ENCODE measurements at regions not wholly inside any gene's neighbourhood (a gene's known extent, or its start where the extent isn't known, plus 50 kb on each side); places are given as distances from the start of the nearest gene placed in this dataset.

DNA sequence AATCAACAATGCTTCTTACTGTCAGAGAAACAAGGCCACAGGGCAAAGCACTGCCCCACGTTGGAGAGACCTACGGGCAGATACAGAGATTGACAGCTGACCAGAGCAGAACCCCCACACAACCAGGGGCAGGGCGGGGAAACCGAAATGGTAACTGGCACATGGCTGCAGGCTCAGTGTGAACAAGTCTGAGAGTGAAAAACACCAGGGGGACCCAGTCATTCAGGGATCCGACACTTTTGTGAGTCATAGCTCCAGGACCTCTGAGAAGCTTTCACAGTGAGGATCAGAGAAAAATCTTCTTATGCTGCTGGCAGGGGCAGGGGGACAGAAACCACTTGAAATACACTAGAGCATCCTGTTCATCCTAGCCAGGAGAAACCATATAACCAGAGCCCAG is 254.2 kb downstream of the C6orf118 start:
- Histone ChIP-seq H3K4me3 (no peak overlapping the region), H3K9me3 (ENCODE audit: low read depth, low read length) (no peaks in the 10 kb centered on the region), H3K9ac (ENCODE audit: insufficient read length) (no peak overlapping the region), H3K27ac (no peak overlapping the region), H3K36me3 (ENCODE audit: insufficient read depth, low read length) (no peaks in the 10 kb centered on the region)
- TF ChIP-seq EZH2 (IDR thresholded peaks at IDR 0.05) (no peak), FOXP2 (optimal IDR thresholded peaks at IDR 0.05; ENCODE audit: control extremely low read depth, extremely low read length, insufficient read depth) (no peak), POLR2AphosphoS5 (IDR thresholded peaks at IDR 0.05; ENCODE audit: borderline replicate concordance, low read depth, low read length) (no peak)
- no peak for DNase-seq (ENCODE audit: low read depth, low spot score)

DNA sequence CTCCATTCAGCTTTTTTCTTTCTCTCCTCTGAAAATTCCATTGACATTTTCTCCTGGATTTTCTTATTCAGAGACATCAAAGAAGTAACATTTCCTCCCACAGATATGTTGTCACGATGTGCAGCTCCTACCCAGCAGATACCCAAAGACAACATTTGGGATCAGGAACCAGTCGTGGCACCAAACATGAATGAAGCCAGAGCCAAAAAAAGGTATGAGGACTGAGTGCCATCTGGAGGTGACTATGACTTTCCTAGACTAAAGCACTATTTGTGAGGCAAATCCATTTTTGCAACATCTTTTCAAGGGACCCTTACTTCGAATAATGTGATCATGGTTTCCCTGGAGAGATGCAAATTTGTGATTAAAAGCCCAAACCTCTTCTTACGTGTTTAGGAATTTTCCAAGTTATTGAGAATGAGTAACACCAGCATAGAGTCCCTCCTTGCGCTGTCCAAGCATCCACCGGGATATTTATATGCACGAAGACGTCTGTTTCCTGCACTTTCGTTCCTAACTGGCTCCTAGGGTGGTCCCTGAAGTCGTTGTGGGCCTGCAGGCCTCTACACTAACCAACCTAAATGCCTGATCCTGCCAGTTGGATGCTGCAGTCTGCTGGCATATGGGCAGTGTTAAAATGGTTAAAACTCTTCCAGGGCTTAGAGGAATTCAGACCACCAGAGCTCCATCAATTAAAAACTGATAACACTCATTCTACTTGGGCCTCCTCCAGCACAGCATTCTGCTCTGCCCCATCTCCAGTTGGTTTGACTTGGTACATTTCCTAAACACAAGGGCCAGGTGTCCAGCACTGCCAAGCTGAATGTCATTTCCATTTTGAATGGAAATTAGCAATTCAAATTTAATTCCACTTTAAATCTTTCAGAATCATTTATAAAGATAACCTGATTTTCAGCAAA is 256.6 kb downstream of the C6orf118 start:
- Histone ChIP-seq H3K36me3 (ENCODE audit: insufficient read depth, low read length) (no peaks in the 10 kb centered on the region), H3K9me3 (ENCODE audit: low read depth, low read length) (no peaks in the 10 kb centered on the region), H3K27ac (no peak overlapping the region), H3K9ac (ENCODE audit: insufficient read length) (no peak overlapping the region), H3K4me3 (no peak overlapping the region)
- no peak for DNase-seq (ENCODE audit: low read depth, low spot score)
- TF ChIP-seq FOXP2 (optimal IDR thresholded peaks at IDR 0.05; ENCODE audit: control extremely low read depth, extremely low read length, insufficient read depth) (no peak), POLR2AphosphoS5 (IDR thresholded peaks at IDR 0.05; ENCODE audit: borderline replicate concordance, low read depth, low read length) (no peak), EZH2 (IDR thresholded peaks at IDR 0.05) (no peak)

DNA sequence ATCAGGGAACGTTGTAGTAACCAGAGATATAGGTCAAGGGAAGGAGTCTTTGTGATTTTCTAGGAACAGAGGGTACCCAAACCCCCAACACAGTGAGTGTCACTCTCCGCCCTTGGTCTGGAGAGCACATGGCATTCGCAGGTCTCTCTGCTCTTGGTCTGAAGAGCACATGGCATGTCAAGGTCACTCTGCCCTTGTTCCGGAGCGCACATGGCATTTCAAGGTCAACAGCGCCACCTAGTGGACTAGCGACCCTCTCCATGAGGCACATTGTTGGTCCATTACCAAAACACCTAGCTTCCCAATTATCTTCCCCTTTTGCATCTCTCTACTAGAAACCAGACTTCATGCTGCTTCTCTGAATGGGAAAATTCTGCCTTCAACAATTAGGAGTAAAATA is 260.0 kb downstream of the C6orf118 start:
- Histone ChIP-seq H3K4me3 (no peak overlapping the region), H3K9me3 (ENCODE audit: low read depth, low read length) (no peaks in the 10 kb centered on the region), H3K27ac (no peak overlapping the region), H3K36me3 (ENCODE audit: insufficient read depth, low read length) (no peaks in the 10 kb centered on the region), H3K9ac (ENCODE audit: insufficient read length) (no peak overlapping the region)
- DNase-seq (ENCODE audit: low read depth, low spot score) = peak; percentile 3
- TF ChIP-seq FOXP2 (optimal IDR thresholded peaks at IDR 0.05; ENCODE audit: control extremely low read depth, extremely low read length, insufficient read depth) (no peak), EZH2 (IDR thresholded peaks at IDR 0.05) (no peak), POLR2AphosphoS5 (IDR thresholded peaks at IDR 0.05; ENCODE audit: borderline replicate concordance, low read depth, low read length) (no peak)

DNA sequence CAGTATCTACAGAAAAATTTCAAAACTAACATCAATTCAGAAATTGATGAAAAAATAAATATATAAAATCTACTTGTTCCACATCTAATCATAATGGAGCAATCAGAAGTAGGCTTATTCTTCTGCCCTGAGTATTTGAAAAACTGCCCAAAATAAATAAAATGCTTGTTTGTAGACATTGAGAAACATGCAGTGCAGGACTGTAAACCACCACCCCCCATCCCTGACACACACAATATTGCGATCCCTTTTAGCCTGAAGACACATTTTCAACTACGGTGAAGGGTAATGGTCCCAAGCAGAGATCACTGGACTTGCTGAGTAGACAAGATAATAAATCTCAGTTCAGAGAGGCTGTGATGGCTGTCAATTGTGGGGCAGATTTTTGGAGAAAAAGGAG is 261.5 kb downstream of the C6orf118 start:
- Histone ChIP-seq H3K27ac (no peak overlapping the region), H3K4me3 (no peak overlapping the region), H3K9me3 (ENCODE audit: low read depth, low read length) (no peaks in the 10 kb centered on the region), H3K36me3 (ENCODE audit: insufficient read depth, low read length) (no peaks in the 10 kb centered on the region), H3K9ac (ENCODE audit: insufficient read length) (no peak overlapping the region)
- TF ChIP-seq FOXP2 (optimal IDR thresholded peaks at IDR 0.05; ENCODE audit: control extremely low read depth, extremely low read length, insufficient read depth) (no peak), EZH2 (IDR thresholded peaks at IDR 0.05) (no peak), POLR2AphosphoS5 (IDR thresholded peaks at IDR 0.05; ENCODE audit: borderline replicate concordance, low read depth, low read length) (no peak)
- no peak for DNase-seq (ENCODE audit: low read depth, low spot score)

DNA sequence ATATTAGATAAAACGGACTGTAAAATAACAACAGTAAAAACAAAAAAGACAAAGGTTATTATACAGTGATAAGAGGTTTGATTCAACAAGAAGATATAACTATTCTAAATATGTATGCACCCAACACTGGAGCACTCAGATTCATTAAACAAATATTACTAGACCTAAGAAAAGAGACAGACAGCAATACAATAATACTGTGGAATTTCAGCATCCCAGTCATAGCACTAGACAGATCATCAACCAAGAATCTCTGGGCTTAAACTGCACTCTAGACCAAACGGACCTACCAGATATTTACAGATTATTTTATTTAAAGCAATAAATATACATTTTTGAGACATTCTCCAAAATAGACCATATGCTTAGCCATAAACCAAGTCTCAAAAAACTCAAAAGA is 263.8 kb downstream of the C6orf118 start:
- H3K9ac ChIP-seq (ENCODE audit: insufficient read length) = no peak overlapping the region
- DNase-seq (ENCODE audit: low read depth, low spot score) = no peak
- H3K9me3 ChIP-seq (ENCODE audit: low read depth, low read length) = no peaks in the 10 kb centered on the region
- no peak for TF ChIP-seq FOXP2 (optimal IDR thresholded peaks at IDR 0.05; ENCODE audit: control extremely low read depth, extremely low read length, insufficient read depth)
- no peak for TF ChIP-seq EZH2 (IDR thresholded peaks at IDR 0.05)
- no peak for TF ChIP-seq POLR2AphosphoS5 (IDR thresholded peaks at IDR 0.05; ENCODE audit: borderline replicate concordance, low read depth, low read length)
- H3K4me3 ChIP-seq = no peak overlapping the region
- H3K27ac ChIP-seq = no peak overlapping the region
- H3K36me3 ChIP-seq (ENCODE audit: insufficient read depth, low read length) = no peaks in the 10 kb centered on the region

DNA sequence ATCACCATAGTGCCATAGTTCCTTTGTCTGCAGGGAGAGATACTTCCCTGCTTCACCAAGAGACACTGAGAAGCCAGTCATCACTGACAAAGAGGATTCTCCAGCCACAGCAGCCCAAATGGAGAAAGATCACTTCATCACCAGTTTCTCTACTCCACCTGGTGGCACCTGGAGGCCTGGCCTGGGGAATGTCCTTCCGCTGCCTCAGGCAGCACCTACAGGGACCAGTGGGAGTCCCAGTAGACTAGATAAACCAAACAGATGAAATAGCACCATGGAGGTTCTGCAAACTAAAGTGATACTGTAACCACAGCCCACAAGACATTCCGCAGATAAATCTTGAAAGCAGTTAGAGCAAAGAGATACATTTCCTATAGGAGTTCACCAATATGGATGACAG is 266.5 kb downstream of the C6orf118 start:
- no peak overlapping the region for H3K4me3 ChIP-seq
- no peaks in the 10 kb centered on the region for H3K36me3 ChIP-seq (ENCODE audit: insufficient read depth, low read length)
- no peaks in the 10 kb centered on the region for H3K9me3 ChIP-seq (ENCODE audit: low read depth, low read length)
- no peak for DNase-seq (ENCODE audit: low read depth, low spot score)
- no peak overlapping the region for H3K9ac ChIP-seq (ENCODE audit: insufficient read length)
- H3K27ac ChIP-seq = no peak overlapping the region
- no peak for TF ChIP-seq EZH2 (IDR thresholded peaks at IDR 0.05)
- no peak for TF ChIP-seq POLR2AphosphoS5 (IDR thresholded peaks at IDR 0.05; ENCODE audit: borderline replicate concordance, low read depth, low read length)
- TF ChIP-seq FOXP2 (optimal IDR thresholded peaks at IDR 0.05; ENCODE audit: control extremely low read depth, extremely low read length, insufficient read depth) = no peak

DNA sequence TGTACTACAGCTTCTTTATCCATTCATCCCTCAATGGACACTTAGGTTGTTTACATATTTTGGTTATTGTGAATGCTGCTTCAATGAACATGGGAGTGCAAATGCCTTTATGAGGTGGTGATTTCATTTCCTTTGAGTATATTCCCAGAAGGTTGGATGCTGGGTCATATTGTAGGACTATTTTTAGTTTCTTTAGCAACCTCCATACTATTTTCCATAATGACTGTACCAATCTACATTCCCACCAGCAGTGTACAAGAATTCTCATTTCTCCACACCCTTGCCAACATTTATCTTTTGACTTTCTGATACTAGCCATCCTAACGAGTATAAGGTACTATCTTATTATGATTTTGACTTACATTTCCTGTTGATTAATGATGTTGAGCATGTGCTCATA is 269.0 kb downstream of the C6orf118 start:
- H3K36me3 ChIP-seq (ENCODE audit: insufficient read depth, low read length) = no peaks in the 10 kb centered on the region

DNA sequence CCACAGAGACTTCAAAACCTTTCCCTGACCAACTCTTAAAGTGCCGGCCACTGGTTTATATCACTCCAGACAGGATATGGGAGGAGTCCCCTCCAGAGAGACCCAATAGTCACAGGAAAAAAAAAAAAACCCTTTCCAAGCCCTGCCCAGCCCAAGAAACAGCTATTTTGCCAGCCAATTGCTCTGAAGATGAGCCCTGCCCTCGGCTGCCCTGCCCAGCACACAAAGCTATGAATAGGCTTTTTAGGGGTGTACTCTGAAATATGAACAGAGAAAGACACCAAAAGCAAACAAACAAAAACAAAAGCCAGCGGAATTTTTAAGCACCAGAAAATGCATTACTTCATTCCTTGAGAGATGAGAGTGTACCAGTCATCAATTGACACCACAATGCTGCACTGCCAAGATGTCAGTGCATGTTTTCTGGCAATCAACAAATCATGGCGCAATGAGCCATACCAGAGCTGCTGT is 275.1 kb downstream of the C6orf118 start:
- H3K9ac ChIP-seq (ENCODE audit: insufficient read length) = no peak overlapping the region
- TF ChIP-seq POLR2AphosphoS5 (IDR thresholded peaks at IDR 0.05; ENCODE audit: borderline replicate concordance, low read depth, low read length) = no peak
- no peak for TF ChIP-seq EZH2 (IDR thresholded peaks at IDR 0.05)
- no peak for TF ChIP-seq FOXP2 (optimal IDR thresholded peaks at IDR 0.05; ENCODE audit: control extremely low read depth, extremely low read length, insufficient read depth)
- no peak overlapping the region for H3K4me3 ChIP-seq
- DNase-seq (ENCODE audit: low read depth, low spot score) = no peak
- H3K9me3 ChIP-seq (ENCODE audit: low read depth, low read length) = no peaks in the 10 kb centered on the region
- H3K36me3 ChIP-seq (ENCODE audit: insufficient read depth, low read length) = no peaks in the 10 kb centered on the region
- no peak overlapping the region for H3K27ac ChIP-seq

More for the DNA sequence above, 269.0 kb downstream of the C6orf118 start:
- DNase-seq (ENCODE audit: low read depth, low spot score) = no peak
- no peaks in the 10 kb centered on the region for H3K9me3 ChIP-seq (ENCODE audit: low read depth, low read length)
- H3K27ac ChIP-seq = no peak overlapping the region
- no peak overlapping the region for H3K9ac ChIP-seq (ENCODE audit: insufficient read length)
- no peak overlapping the region for H3K4me3 ChIP-seq
- TF ChIP-seq EZH2 (IDR thresholded peaks at IDR 0.05) = no peak
